ENCODE measurements at regions not wholly inside any gene's neighbourhood (a gene's known extent, or its start where the extent isn't known, plus 50 kb on each side); places are given as distances from the start of the nearest gene placed in this dataset.

GRCh38 chr2:215796140-215796855, 217.1 kb downstream of the MREG start:
- TF ChIP-seq CTCF (IDR thresholded peaks at IDR 0.05; ENCODE audit: low read depth, low read length) = no peak
- no peak overlapping the region for H3K4me3 ChIP-seq (ENCODE audit: low read depth, low read length)

- H3K4me3 ChIP-seq (ENCODE audit: low read depth, low read length) = no peak overlapping the region
- TF ChIP-seq CTCF (IDR thresholded peaks at IDR 0.05; ENCODE audit: low read depth, low read length) = no peak
These were observed 218.4 kb downstream of the MREG start for GRCh38 chr2:215794829-215795546.

GRCh38 chr2:215793747-215794595, 219.4 kb downstream of the MREG start:
- no peak overlapping the region for H3K4me3 ChIP-seq (ENCODE audit: low read depth, low read length)
- TF ChIP-seq CTCF (IDR thresholded peaks at IDR 0.05; ENCODE audit: low read depth, low read length) = no peak

- H3K4me3 ChIP-seq (ENCODE audit: low read depth, low read length) = no peak overlapping the region
- no peak for TF ChIP-seq CTCF (IDR thresholded peaks at IDR 0.05; ENCODE audit: low read depth, low read length)
These were observed 221.8 kb downstream of the MREG start for GRCh38 chr2:215791481-215791937.

GRCh38 chr2:215790523-215791421, 222.6 kb downstream of the MREG start:
- TF ChIP-seq CTCF (IDR thresholded peaks at IDR 0.05; ENCODE audit: low read depth, low read length) = no peak
- H3K4me3 ChIP-seq (ENCODE audit: low read depth, low read length) = no peak overlapping the region

GRCh38 chr2:215787565-215788178, 225.7 kb downstream of the MREG start:
- H3K4me3 ChIP-seq (ENCODE audit: low read depth, low read length) = no peak overlapping the region
- TF ChIP-seq CTCF (IDR thresholded peaks at IDR 0.05; ENCODE audit: low read depth, low read length) = no peak

Data from WI38 (cell line).